GM19239 (cell line): ENCODE measurements at regions not wholly inside any gene's neighbourhood (a gene's known extent, or its start where the extent isn't known, plus 50 kb on each side); places are given as distances from the start of the nearest gene placed in this dataset.

ENCODE experiments used
- DNase-seq: peaks from one replicate; pipeline ENCODE4 v3.0.0; 2011; ENCODE audit warnings: low spot score; ENCODE audit not compliant: insufficient read length
- FAIRE-seq: peaks from 2 replicates; lab custom pipeline; 2011; peaks lifted over from hg19 to GRCh38; lab: Jason Lieb, UNC

- FAIRE-seq: no peak
- DNase-seq: no peak
Observed at GRCh38 chr3:80050826-80051601, 283.2 kb upstream of the ROBO1 start.

- DNase-seq (no peak), FAIRE-seq (no peak)
Observed at GRCh38 chr3:80043226-80043625, 275.4 kb upstream of the ROBO1 start.

GRCh38 chr3:80040067-80040466 lies 272.3 kb upstream of the ROBO1 start:
- no peak for FAIRE-seq
- no peak for DNase-seq

DNA sequence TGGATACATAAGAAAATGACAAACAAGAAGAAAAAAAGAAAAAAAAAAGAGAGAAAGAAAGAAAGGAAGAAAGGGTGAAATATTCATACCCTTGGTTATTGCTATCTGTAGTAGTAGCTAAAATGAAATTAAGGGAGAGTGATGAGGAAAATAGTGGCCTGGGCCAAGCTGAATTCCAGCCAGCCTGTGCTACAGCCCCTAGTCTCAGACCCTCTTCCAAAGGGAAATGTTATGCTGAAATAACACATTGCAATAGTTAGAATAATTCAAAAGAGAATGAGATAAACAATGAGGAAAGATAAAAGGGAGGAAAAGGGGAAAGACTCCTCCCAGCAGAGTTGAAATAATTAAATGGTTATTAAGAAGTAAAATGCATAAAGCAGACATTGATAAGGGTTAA lies 268.4 kb upstream of the ROBO1 start:
- no peak for DNase-seq
- no peak for FAIRE-seq

DNA sequence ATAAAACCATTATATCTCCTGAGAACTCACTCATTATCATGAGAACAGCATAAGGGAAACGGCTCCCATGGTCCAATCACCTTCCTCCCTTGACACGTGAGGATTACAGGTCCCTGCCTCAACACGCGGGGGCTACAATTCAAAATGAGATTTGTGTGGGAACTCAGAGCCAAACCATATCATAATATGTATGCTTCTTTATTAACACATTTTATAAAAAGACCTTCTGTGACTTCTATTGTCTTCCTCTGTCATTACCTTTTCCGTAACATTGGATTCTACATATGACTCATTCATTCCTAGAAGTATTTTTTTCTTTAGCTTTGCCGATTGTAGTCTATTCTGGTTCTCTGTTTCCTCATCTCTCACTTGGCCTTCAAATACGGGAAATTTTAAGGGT lies 267.2 kb upstream of the ROBO1 start:
- no peak for FAIRE-seq

GRCh38 chr3:80023010-80023409 lies 255.2 kb upstream of the ROBO1 start:
- FAIRE-seq (no peak), DNase-seq (no peak)

More for the DNA sequence above, 267.2 kb upstream of the ROBO1 start:
- DNase-seq: no peak

DNA sequence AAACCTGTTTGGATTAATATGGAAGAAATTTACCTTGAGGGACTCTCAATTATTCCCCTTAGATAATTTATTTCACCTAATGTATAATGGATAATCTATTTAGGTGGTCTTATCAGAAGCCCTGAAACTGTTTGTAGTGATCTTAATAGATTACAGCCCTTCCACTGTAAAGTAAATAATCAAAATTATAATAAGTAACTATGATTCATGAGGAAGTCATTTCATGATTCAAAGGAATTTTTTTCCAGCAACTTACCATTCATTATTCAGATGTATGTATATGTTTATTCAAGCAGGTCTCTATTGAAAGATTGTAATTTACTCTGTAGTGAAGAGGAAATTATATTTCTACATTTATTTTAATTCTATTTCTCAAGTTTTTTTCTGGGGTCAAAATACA lies 250.6 kb upstream of the ROBO1 start:
- FAIRE-seq (no peak), DNase-seq (no peak)

DNA sequence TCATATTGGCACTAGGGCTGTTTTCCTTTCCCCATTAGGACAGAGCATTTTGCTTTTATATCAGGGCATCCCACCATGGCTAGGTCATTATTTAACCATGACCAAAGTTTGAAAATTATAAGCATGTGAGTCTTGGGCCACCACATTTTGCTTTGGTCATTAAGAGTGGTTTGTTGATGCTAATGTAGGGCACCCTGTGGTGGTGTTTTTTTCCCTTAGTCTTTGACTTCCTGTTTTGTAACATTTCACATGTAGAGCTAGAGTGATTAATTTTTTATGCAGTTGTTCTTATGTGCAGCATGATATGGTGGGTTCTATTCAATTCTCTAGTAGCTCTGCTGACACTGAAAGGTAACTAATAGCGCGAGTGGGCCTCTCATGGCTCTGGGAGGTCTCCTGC lies 249.6 kb upstream of the ROBO1 start:
- FAIRE-seq (no peak), DNase-seq (no peak)

DNA sequence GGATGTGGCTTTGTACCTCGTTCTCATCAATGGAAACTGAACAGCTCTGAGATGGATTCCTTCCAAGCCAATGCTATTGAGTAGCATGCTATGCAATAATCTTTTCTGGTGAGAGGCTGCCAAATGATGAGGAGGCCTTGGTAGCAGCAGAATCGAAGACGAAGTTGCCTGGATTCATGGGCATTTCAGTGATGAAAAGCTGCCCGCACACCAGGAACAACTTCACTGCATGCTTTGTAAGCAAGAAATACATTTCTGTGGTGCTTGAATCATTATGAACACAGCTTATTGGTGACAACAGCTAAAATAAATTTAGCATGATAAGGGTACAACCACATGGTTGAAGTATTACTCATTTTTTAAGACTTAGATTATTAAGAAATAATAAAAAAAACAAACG lies 246.8 kb upstream of the ROBO1 start:
- FAIRE-seq: no peak
- DNase-seq: no peak

DNA sequence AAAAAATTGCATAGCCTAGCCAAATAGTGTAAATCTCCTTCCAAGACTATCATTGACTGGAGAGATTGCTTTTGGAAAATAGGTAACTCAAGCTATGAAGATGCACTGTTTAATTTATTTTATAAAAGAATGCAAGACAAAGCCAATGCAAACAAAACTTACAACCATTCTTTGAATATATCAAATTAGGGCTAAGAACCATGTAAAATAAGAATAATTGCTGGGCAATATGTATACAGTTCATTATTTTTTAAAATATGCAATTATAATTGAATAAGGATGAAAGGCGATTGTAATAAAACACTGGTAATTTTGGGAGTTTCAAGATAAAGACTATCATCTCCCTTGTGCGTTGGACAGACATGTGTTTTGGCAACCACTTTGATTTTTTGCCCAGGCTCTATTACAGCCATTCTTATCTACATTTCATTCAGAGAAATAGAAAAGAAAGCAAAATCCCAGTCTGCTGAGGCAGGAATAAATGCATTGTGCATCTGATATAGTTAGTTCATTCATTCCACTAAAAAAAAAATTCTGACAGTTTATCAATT lies 242.3 kb upstream of the ROBO1 start:
- DNase-seq: no peak
- no peak for FAIRE-seq

GRCh38 chr3:80007522-80007921 lies 239.7 kb upstream of the ROBO1 start:
- FAIRE-seq: no peak
- no peak for DNase-seq

GRCh38 chr3:80006315-80006714 lies 238.5 kb upstream of the ROBO1 start:
- DNase-seq (no peak), FAIRE-seq (no peak)

GRCh38 chr3:80000022-80000421 lies 232.2 kb upstream of the ROBO1 start:
- FAIRE-seq (no peak), DNase-seq (no peak)

DNA sequence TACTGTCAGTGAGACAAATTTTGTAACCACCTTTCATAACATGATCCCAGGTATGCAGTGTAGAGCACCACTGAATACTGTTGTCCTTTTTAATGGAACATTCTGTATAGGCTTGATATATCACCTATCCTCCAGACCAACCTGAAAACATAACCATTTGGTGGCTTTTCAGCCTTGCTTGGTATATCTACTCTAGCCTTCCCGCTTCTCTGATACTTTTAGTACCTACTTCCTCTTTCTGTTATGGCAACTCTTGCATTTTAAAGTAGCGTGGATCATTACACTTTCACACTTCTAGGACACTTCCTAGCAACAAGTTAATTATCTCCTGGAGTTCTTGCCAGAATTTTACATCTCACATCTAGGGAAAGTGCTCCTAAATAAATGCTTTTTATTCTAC lies 226.6 kb upstream of the ROBO1 start:
- no peak for FAIRE-seq
- no peak for DNase-seq

GRCh38 chr3:79986338-79986737 lies 218.5 kb upstream of the ROBO1 start:
- FAIRE-seq (no peak), DNase-seq (no peak)

GRCh38 chr3:79985816-79986215 lies 218.0 kb upstream of the ROBO1 start:
- FAIRE-seq (no peak), DNase-seq (no peak)

DNA sequence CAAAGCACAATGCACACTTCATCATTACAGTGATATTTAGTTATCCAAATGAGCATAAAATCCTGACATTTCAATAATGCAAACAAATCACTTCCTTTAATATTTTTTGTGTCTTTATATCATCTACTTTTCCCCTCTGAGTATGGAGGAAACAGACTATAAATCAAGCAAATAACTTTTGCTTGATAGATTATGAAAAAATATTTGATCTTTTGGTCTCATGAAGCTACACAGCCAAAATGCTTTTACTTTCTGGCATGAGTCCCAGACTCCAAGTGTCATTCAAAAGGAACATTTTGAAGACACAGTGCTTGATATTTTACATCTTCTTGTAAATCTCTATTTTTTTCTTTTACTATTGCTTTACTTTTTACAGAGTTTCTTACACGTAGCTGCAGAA lies 215.3 kb upstream of the ROBO1 start:
- FAIRE-seq (no peak), DNase-seq (no peak)

DNA sequence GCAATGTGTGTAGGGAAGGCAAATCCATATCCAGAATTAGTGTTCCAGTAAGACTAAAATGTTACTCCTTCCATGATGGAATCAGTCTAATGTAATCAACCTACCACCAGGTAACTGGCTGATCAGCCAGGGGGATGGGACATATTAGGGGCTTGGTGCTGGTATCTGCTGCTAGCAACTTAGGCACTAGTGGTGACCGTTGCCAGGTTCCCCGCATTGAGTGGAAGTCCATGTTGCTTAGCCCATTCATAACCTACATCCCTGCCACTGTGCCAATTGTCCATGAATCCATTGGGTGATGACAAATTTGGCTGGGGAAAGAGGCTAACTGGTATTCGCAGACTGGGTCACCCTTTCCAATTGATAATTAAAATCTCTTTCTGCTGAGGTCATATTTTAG lies 212.2 kb upstream of the ROBO1 start:
- FAIRE-seq: no peak
- no peak for DNase-seq

GRCh38 chr3:79976466-79976865 lies 208.7 kb upstream of the ROBO1 start:
- no peak for FAIRE-seq
- DNase-seq: no peak

GRCh38 chr3:79973917-79974595 lies 206.3 kb upstream of the ROBO1 start:
- FAIRE-seq (no peak), DNase-seq (no peak)

- FAIRE-seq: no peak
- DNase-seq: no peak
Observed at GRCh38 chr3:79973482-79973881, 205.7 kb upstream of the ROBO1 start.

GRCh38 chr3:79968418-79968817 lies 200.6 kb upstream of the ROBO1 start:
- FAIRE-seq: no peak
- DNase-seq: no peak
